HEK293 (cell line): ENCODE measurements at regions not wholly inside any gene's neighbourhood (a gene's known extent, or its start where the extent isn't known, plus 50 kb on each side); places are given as distances from the start of the nearest gene placed in this dataset.

Source experiments
- CTCF ChIA-PET: fragments of 350-600 bp; formaldehyde crosslinking; extraction: SDS; loops from one replicate; lab custom pipeline; 2021; ENCODE audit warnings: antibody characterized with exemption; lab: Yijun Ruan, JAX
- POLR2A ChIA-PET: fragments of 300-600 bp; formaldehyde crosslinking; extraction: SDS; loops from one replicate; lab custom pipeline; 2020; ENCODE audit warnings: antibody characterized with exemption, inconsistent platforms; lab: Yijun Ruan, JAX
- H3K27ac ChIP-seq: fragments of 200-500 bp; sonication (Bioruptor generic); 2 replicates; pipeline ENCODE4 v1.5.1; 2014; ENCODE audit warnings: low read depth, low read length, control low read depth, inconsistent platforms; ENCODE audit errors: extremely low read depth
- H3K36me3 ChIP-seq, 2 experiments: fragments of 200-500 bp in 1 of 2; sonication (Bioruptor generic) in 1 of 2; 1 replicate in 1 of 2; 2 replicates in 1 of 2; pipeline ENCODE4 v1.5.1; 2014 to 2017; ENCODE audit warnings: inconsistent platforms in 2 of 2, low read length in 2 of 2; ENCODE audit not compliant: control insufficient read depth in 2 of 2, insufficient read depth in 1 of 2
- H3K4me1 ChIP-seq: fragments of 200-500 bp; sonication (Bioruptor generic); 2 replicates; pipeline ENCODE4 v1.5.1; 2014; ENCODE audit warnings: mild to moderate bottlenecking, low read length, inconsistent platforms; ENCODE audit not compliant: control insufficient read depth, insufficient read depth
- H3K4me3 ChIP-seq: 2 replicates; pipeline ENCODE4 v1.5.1; 2011; ENCODE audit warnings: low read depth, mild to moderate bottlenecking, control low read depth, low read length, moderate library complexity
- H3K9me3 ChIP-seq: fragments of 200-500 bp; sonication (Bioruptor generic); 2 replicates; pipeline ENCODE4 v1.5.1; 2014; ENCODE audit warnings: low read depth, low read length, inconsistent platforms; ENCODE audit not compliant: control insufficient read depth, insufficient read depth
- GLIS2 ChIP-seq: fragments of 450-650 bp; formaldehyde crosslinking; IDR thresholded peaks from 2 replicates; pipeline ENCODE4 v1.5.1; 2016; ENCODE audit warnings: missing biosample characterization, missing genetic modification characterization
- HOXA7 ChIP-seq: sonication (generic); formaldehyde crosslinking; IDR thresholded peaks from 2 replicates; pipeline ENCODE4 v1.8.1; 2022; ENCODE audit warnings: missing genetic modification reagents, borderline replicate concordance
- HOXC10 ChIP-seq: sonication (generic); formaldehyde crosslinking; IDR thresholded peaks from 2 replicates; pipeline ENCODE4 v1.8.1; 2023; ENCODE audit warnings: mild to moderate bottlenecking, missing genetic modification reagents
- KLF1 ChIP-seq: fragments of 450-650 bp; formaldehyde crosslinking; IDR thresholded peaks from 2 replicates; pipeline ENCODE4 v1.5.1; 2016; ENCODE audit warnings: missing biosample characterization, missing genetic modification characterization
- KLF16 ChIP-seq: fragments of 450-650 bp; formaldehyde crosslinking; IDR thresholded peaks from 2 replicates; pipeline ENCODE4 v1.5.1; 2017; ENCODE audit warnings: missing biosample characterization, missing genetic modification characterization
- SALL2 ChIP-seq: fragments of 450-650 bp; formaldehyde crosslinking; IDR thresholded peaks from 2 replicates; pipeline ENCODE4 v1.5.0; 2017; ENCODE audit warnings: missing biosample characterization, mild to moderate bottlenecking, missing genetic modification characterization, borderline replicate concordance
- ZFP41 ChIP-seq: fragments of 450-650 bp; formaldehyde crosslinking; IDR thresholded peaks from 2 replicates; pipeline ENCODE4 v1.5.1; 2016; ENCODE audit warnings: missing biosample characterization, missing genetic modification characterization, borderline replicate concordance
- ZNF2 ChIP-seq: fragments of 450-650 bp; formaldehyde crosslinking; IDR thresholded peaks from 2 replicates; pipeline ENCODE4 v1.5.1; 2016; ENCODE audit warnings: missing biosample characterization, missing genetic modification characterization
- ZNF221 ChIP-seq: fragments of 450-650 bp; formaldehyde crosslinking; IDR thresholded peaks from 2 replicates; pipeline ENCODE4 v1.5.1; 2017; ENCODE audit warnings: missing biosample characterization, missing genetic modification characterization, borderline replicate concordance
- ZNF274 ChIP-seq, 2 experiments: fragments of 200-500 bp in 1 of 2; fragments of 450-650 bp in 1 of 2; sonication (Bioruptor generic) in 1 of 2; formaldehyde crosslinking in 1 of 2; IDR thresholded peaks; 2 replicates each; pipeline versions ENCODE4 v1.5.1 to v1.6.1; 2014 to 2016; ENCODE audit warnings: borderline replicate concordance in 1 of 2, inconsistent platforms in 1 of 2, low read length in 1 of 2, missing biosample characterization in 1 of 2, missing genetic modification characterization in 1 of 2
- ZNF292 ChIP-seq: fragments of 450-650 bp; formaldehyde crosslinking; IDR thresholded peaks from 2 replicates; pipeline ENCODE4 v1.5.1; 2016; ENCODE audit warnings: low read depth, missing biosample characterization, missing genetic modification characterization, borderline replicate concordance
- ZNF391 ChIP-seq: fragments of 450-650 bp; formaldehyde crosslinking; IDR thresholded peaks from 2 replicates; pipeline ENCODE4 v1.5.1; 2016; ENCODE audit warnings: low read depth, missing biosample characterization, missing genetic modification characterization, borderline replicate concordance
- ZNF529 ChIP-seq: fragments of 450-650 bp; formaldehyde crosslinking; IDR thresholded peaks from 2 replicates; pipeline ENCODE4 v1.5.1; 2017; ENCODE audit warnings: missing genetic modification characterization, missing biosample characterization; ENCODE audit not compliant: insufficient replicate concordance
- ZNF600 ChIP-seq: fragments of 450-650 bp; formaldehyde crosslinking; IDR thresholded peaks from 2 replicates; pipeline ENCODE4 v1.5.1; 2016; ENCODE audit warnings: missing biosample characterization, missing genetic modification characterization
- ZNF654 ChIP-seq: fragments of 450-650 bp; formaldehyde crosslinking; IDR thresholded peaks from 2 replicates; pipeline ENCODE4 v1.5.1; 2016; ENCODE audit warnings: low read depth, missing biosample characterization, missing genetic modification characterization
- ZNF677 ChIP-seq: fragments of 450-650 bp; IDR thresholded peaks from 2 replicates; pipeline ENCODE4 v1.5.0; 2018; ENCODE audit warnings: missing biosample characterization, mild to moderate bottlenecking, missing genetic modification characterization, moderate library complexity
- ZNF830 ChIP-seq: fragments of 450-650 bp; IDR thresholded peaks from 2 replicates; pipeline ENCODE4 v1.5.0; 2018; ENCODE audit warnings: missing biosample characterization, missing genetic modification characterization, low read depth, mild to moderate bottlenecking, moderate library complexity
- ZNF843 ChIP-seq: fragments of 450-650 bp; formaldehyde crosslinking; IDR thresholded peaks from 2 replicates; pipeline ENCODE4 v1.5.1; 2016; ENCODE audit warnings: missing biosample characterization, missing genetic modification characterization
- ZSCAN23 ChIP-seq: fragments of 450-650 bp; formaldehyde crosslinking; IDR thresholded peaks from 2 replicates; pipeline ENCODE4 v1.5.1; 2016; ENCODE audit warnings: missing biosample characterization, missing genetic modification characterization
- TF ChIP-seq, protein P1 (sequence below): fragments of 450-650 bp; formaldehyde crosslinking; IDR thresholded peaks from 2 replicates; pipeline ENCODE4 v1.5.1; 2016; ENCODE audit warnings: missing biosample characterization, missing genetic modification characterization
- TF ChIP-seq, protein P2 (sequence below): fragments of 450-650 bp; formaldehyde crosslinking; IDR thresholded peaks from 2 replicates; pipeline ENCODE4 v1.5.1; 2016; ENCODE audit warnings: missing biosample characterization, missing genetic modification characterization

DNA sequence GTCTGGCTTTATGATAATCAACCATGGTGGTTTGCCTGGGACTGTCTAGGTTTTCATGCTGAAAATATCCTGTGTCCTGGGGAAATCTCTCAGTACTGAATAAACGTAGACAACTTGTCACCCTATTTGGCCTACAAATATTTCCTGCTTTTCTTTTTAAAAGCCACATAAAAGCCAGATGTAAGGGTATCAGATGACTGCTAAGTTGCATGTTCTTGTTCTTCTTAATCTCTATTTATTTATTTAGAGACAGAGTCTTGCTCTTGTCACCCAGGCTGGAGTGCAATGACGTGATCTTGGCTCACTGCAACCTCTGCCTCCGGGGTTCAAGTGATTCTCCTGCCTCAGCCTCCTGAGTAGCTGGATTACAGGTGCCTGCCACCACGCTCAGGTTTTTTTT is 117.7 kb downstream of the DCK start (continued):
- TF ChIP-seq ZSCAN23 (tag by site-specific recombination) (peak; percentile 81; the same call in 1 of the 2 replicates), ZNF654 (tag by site-specific recombination) (peak; percentile 9; the same call in 1 of the 2 replicates), ZNF843 (tag by site-specific recombination) (peak; percentile 98), ZNF2 (tag by site-specific recombination) (peak; percentile 97)
- TF ChIP-seq, protein P1, sequence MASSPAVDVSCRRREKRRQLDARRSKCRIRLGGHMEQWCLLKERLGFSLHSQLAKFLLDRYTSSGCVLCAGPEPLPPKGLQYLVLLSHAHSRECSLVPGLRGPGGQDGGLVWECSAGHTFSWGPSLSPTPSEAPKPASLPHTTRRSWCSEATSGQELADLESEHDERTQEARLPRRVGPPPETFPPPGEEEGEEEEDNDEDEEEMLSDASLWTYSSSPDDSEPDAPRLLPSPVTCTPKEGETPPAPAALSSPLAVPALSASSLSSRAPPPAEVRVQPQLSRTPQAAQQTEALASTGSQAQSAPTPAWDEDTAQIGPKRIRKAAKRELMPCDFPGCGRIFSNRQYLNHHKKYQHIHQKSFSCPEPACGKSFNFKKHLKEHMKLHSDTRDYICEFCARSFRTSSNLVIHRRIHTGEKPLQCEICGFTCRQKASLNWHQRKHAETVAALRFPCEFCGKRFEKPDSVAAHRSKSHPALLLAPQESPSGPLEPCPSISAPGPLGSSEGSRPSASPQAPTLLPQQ (tag by site-specific recombination) = 0 out of 2 replicates have a peak, but pooled peaks have one; percentile 17

DNA sequence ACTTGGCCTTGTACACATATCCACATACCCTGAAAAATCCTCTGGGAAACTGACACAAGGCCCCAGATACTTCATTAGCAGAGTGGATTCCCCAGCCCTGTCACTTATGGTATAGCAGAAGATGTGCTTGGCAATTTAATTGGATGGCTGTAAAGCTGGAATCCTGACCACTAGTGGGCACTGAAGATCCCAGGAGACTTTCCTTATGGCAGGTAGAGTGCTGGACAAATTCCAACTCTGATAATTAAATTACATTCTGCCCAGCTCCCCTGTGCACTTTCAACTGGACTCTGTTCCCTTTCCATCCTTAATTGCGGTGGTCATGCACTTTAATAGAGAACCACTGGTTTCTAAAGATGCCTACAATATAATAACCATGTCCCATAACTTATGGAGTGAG is 119.8 kb downstream of the DCK start:
- Histone ChIP-seq H3K27ac (no peak overlapping the region), H3K4me3 (no peak overlapping the region)
- TF ChIP-seq KLF1 (tag by site-specific recombination) (no peak), HOXA7 (CRISPR knock-in tag) (no peak), ZNF274 (IDR thresholded peaks at IDR 0.05; ENCODE audit: low read length) (no peak), ZNF274 (tag by site-specific recombination; IDR thresholded peaks at IDR 0.05; ENCODE audit: borderline replicate concordance) (no peak), ZNF600 (tag by site-specific recombination) (no peak)
- TF ChIP-seq, all 188 proteins: peak for 0
- ChIA-PET CTCF (interaction anchor here (1.1 kb wide), 1 partner anchor 88 kb away, joined by 3 read pairs; no protein-coding TSS in a partner anchor), POLR2A (no interaction called here)
- H3K9me3 ChIP-seq = no peaks in the 10 kb centered on the region
- no peaks in the 10 kb centered on the region; the same call in 1 of the 2 replicates for H3K4me1 ChIP-seq
- H3K36me3 ChIP-seq = no peaks in the 10 kb centered on the region

DNA sequence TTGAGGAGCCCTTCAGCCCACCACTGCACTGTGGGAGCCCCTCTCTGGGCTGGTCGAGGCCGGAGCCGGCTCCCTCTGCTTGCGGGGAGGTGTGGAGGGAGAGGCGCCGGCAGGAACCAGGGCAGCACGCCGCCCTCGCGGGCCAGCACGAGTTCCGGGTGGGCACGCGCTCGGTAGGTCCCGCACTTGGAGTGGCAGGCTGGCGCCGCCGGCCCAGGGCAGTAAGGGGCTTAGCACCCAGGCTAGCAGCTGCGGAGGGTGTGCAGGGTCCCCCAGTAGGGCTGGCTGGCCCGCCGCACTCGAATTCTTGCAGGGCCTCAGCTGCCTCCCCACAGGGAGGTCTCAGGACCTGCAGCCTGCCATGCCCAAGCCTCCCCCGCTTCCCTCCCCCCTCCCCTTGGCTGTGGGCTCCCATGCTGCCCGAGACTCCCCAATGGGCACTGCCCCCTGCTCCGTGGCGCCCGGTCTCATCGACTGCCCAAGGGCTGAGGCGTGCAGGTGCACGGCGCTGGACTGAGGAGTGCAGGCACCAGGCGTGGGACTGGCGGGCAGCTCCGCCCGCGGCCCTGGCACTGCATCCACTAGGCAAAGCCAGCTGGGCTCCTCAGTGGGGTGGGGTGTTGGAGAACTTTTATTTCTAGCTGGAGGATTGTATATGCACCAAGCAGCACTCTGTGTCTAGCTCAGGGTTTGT is 127.5 kb downstream of the DCK start:
- POLR2A ChIA-PET = no interaction called here
- no peak overlapping the region for H3K4me3 ChIP-seq
- no peak for TF ChIP-seq KLF16 (tag by site-specific recombination)
- no peak for TF ChIP-seq HOXC10 (CRISPR knock-in tag)
- TF ChIP-seq ZNF677 (tag by site-specific recombination) = no peak
- TF ChIP-seq ZNF830 = no peak
- no peak for TF ChIP-seq ZNF529 (tag by site-specific recombination)
- TF ChIP-seq GLIS2 = no peak
- no peak for TF ChIP-seq ZNF221 (tag by site-specific recombination)
- TF ChIP-seq ZFP41 (tag by site-specific recombination) = no peak
- no peak for TF ChIP-seq ZNF391
- TF ChIP-seq SALL2 = no peak
- no peak for TF ChIP-seq ZNF292 (tag by site-specific recombination)
- TF ChIP-seq, protein P2, sequence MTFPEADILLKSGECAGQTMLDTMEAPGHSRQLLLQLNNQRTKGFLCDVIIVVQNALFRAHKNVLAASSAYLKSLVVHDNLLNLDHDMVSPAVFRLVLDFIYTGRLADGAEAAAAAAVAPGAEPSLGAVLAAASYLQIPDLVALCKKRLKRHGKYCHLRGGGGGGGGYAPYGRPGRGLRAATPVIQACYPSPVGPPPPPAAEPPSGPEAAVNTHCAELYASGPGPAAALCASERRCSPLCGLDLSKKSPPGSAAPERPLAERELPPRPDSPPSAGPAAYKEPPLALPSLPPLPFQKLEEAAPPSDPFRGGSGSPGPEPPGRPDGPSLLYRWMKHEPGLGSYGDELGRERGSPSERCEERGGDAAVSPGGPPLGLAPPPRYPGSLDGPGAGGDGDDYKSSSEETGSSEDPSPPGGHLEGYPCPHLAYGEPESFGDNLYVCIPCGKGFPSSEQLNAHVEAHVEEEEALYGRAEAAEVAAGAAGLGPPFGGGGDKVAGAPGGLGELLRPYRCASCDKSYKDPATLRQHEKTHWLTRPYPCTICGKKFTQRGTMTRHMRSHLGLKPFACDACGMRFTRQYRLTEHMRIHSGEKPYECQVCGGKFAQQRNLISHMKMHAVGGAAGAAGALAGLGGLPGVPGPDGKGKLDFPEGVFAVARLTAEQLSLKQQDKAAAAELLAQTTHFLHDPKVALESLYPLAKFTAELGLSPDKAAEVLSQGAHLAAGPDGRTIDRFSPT (tag by site-specific recombination) = no peak
- H3K4me1 ChIP-seq = no peaks in the 10 kb centered on the region
- H3K27ac ChIP-seq = no peak overlapping the region
- no peaks in the 10 kb centered on the region for H3K9me3 ChIP-seq
- CTCF ChIA-PET = no interaction called here
- H3K36me3 ChIP-seq = no peaks in the 10 kb centered on the region
